ENCODE measurements at regions not wholly inside any gene's neighbourhood (a gene's known extent, or its start where the extent isn't known, plus 50 kb on each side); places are given as distances from the start of the nearest gene placed in this dataset.
"Not testable (repeated sequence)": the region's sequence is repeated elsewhere in the genome, so short reads cannot be mapped to it uniquely, and the experiment has no call there.

DNA sequence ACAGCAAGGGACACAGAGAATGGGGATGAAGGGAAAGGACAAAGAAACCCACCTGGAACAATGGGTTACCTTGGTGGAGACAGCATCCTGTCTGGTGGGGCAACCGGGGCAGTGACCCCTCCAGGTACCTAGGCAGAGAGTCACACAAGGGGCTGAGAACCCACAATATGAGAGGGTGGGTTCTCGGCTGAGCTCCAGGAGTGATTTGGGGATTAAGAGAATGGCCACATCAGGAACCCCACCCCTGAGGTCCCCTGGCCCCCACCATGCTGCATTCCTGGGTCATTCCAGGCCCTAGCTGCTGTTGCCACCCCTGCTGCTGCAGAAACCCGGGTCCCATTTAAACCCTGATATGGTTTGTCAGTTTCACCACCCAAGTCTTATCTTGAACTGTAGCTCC lies 172.3 kb downstream of the RTP5 start:
- H3K27me3 ChIP-seq (ENCODE audit: insufficient read depth, poor library complexity, severe bottlenecking) = no peaks in the 10 kb centered on the region
- H3K4me3 ChIP-seq (replicated peaks; ENCODE audit: insufficient read depth, low read length) = no peak overlapping the region
- no peak for DNase-seq (ENCODE audit: low read depth in 1 of 2, low spot score in 1 of 2)
- TF ChIP-seq, protein P1, sequence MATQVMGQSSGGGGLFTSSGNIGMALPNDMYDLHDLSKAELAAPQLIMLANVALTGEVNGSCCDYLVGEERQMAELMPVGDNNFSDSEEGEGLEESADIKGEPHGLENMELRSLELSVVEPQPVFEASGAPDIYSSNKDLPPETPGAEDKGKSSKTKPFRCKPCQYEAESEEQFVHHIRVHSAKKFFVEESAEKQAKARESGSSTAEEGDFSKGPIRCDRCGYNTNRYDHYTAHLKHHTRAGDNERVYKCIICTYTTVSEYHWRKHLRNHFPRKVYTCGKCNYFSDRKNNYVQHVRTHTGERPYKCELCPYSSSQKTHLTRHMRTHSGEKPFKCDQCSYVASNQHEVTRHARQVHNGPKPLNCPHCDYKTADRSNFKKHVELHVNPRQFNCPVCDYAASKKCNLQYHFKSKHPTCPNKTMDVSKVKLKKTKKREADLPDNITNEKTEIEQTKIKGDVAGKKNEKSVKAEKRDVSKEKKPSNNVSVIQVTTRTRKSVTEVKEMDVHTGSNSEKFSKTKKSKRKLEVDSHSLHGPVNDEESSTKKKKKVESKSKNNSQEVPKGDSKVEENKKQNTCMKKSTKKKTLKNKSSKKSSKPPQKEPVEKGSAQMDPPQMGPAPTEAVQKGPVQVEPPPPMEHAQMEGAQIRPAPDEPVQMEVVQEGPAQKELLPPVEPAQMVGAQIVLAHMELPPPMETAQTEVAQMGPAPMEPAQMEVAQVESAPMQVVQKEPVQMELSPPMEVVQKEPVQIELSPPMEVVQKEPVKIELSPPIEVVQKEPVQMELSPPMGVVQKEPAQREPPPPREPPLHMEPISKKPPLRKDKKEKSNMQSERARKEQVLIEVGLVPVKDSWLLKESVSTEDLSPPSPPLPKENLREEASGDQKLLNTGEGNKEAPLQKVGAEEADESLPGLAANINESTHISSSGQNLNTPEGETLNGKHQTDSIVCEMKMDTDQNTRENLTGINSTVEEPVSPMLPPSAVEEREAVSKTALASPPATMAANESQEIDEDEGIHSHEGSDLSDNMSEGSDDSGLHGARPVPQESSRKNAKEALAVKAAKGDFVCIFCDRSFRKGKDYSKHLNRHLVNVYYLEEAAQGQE (IDR thresholded peaks at IDR 0.05; ENCODE audit: insufficient replicate concordance, low read depth) = no peak
- TF ChIP-seq GABPA (IDR thresholded peaks at IDR 0.05; ENCODE audit: low read depth) = no peak
- TF ChIP-seq, protein P2, sequence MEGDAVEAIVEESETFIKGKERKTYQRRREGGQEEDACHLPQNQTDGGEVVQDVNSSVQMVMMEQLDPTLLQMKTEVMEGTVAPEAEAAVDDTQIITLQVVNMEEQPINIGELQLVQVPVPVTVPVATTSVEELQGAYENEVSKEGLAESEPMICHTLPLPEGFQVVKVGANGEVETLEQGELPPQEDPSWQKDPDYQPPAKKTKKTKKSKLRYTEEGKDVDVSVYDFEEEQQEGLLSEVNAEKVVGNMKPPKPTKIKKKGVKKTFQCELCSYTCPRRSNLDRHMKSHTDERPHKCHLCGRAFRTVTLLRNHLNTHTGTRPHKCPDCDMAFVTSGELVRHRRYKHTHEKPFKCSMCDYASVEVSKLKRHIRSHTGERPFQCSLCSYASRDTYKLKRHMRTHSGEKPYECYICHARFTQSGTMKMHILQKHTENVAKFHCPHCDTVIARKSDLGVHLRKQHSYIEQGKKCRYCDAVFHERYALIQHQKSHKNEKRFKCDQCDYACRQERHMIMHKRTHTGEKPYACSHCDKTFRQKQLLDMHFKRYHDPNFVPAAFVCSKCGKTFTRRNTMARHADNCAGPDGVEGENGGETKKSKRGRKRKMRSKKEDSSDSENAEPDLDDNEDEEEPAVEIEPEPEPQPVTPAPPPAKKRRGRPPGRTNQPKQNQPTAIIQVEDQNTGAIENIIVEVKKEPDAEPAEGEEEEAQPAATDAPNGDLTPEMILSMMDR (IDR thresholded peaks at IDR 0.05; ENCODE audit: insufficient read depth, low read length) = no peak
- TF ChIP-seq POLR2AphosphoS5 (IDR thresholded peaks at IDR 0.05; ENCODE audit: low read depth) = no peak
- no peak for TF ChIP-seq SPI1 (IDR thresholded peaks at IDR 0.05; ENCODE audit: borderline replicate concordance, low read depth)
- H3K27ac ChIP-seq (replicated peaks) = no peak overlapping the region

DNA sequence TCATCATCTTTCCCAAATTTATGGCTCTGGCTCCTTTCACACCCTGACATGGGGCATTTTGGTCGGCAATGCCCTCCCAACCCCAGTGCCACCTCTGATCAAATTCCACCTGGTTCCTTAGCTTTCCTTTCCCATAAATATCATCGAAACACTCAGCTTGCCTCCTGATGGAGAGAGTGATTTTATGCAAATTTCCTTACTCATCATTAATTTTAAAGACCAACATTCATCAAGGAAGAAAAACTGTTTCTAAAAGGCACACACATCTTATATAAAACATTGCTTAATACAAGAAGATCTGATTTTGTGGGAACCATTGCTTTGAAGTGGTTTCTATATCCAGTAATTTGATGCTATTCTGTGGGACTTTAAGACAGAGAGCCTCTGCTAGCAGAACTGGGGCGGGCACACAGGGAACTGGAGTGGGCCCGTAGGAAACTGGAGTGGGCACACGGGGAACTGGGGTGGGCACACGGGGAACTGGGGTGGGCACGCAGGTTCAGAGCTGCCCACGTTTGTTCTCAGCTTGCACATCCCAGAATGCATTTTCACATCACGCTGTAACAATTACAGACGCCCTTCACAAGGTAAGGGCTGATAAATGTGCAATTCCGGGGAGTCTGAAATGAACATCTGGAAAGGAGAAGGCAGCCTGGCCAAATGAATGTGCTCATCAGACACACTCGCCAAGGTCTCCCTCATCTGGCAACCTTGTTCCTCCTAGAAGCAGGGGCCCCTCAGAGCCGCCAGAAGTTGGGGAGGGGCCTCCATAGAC lies 174.2 kb downstream of the RTP5 start:
- Histone ChIP-seq H3K27ac (replicated peaks) (no peak overlapping the region), H3K4me3 (replicated peaks; ENCODE audit: insufficient read depth, low read length) (no peak overlapping the region), H3K27me3 (ENCODE audit: insufficient read depth, poor library complexity, severe bottlenecking) (no peaks in the 10 kb centered on the region)
- TF ChIP-seq, protein P2 (IDR thresholded peaks at IDR 0.05; ENCODE audit: insufficient read depth, low read length) = no peak
- TF ChIP-seq, protein P1 (IDR thresholded peaks at IDR 0.05; ENCODE audit: insufficient replicate concordance, low read depth) = no peak
- TF ChIP-seq SPI1 (IDR thresholded peaks at IDR 0.05; ENCODE audit: borderline replicate concordance, low read depth) (no peak), GABPA (IDR thresholded peaks at IDR 0.05; ENCODE audit: low read depth) (no peak), POLR2AphosphoS5 (IDR thresholded peaks at IDR 0.05; ENCODE audit: low read depth) (no peak)
- DNase-seq (ENCODE audit: low read depth in 1 of 2, low spot score in 1 of 2) = no peak

DNA sequence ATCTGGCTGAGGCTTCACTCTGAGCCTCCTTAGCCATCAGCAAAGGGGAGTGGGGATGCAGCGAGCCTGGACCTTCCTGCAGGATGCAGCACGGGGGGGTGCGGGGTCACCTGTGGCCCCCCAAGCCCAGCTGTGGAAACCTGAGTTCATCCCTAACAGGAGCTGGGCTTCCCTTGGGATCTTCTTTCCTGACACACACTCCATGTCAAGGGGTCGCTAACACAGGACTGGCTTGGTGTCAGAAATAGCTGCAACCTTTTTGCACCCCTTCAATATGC lies 174.7 kb downstream of the RTP5 start:
- TF ChIP-seq, protein P2 (IDR thresholded peaks at IDR 0.05; ENCODE audit: insufficient read depth, low read length) = no peak
- TF ChIP-seq GABPA (IDR thresholded peaks at IDR 0.05; ENCODE audit: low read depth) (no peak), POLR2AphosphoS5 (IDR thresholded peaks at IDR 0.05; ENCODE audit: low read depth) (no peak), SPI1 (IDR thresholded peaks at IDR 0.05; ENCODE audit: borderline replicate concordance, low read depth) (no peak)
- TF ChIP-seq, protein P1 (IDR thresholded peaks at IDR 0.05; ENCODE audit: insufficient replicate concordance, low read depth) = no peak
- DNase-seq (ENCODE audit: low read depth in 1 of 2, low spot score in 1 of 2) = no peak
- Histone ChIP-seq H3K4me3 (replicated peaks; ENCODE audit: insufficient read depth, low read length) (no peak overlapping the region), H3K27ac (replicated peaks) (no peak overlapping the region), H3K27me3 (ENCODE audit: insufficient read depth, poor library complexity, severe bottlenecking) (no peaks in the 10 kb centered on the region)

DNA sequence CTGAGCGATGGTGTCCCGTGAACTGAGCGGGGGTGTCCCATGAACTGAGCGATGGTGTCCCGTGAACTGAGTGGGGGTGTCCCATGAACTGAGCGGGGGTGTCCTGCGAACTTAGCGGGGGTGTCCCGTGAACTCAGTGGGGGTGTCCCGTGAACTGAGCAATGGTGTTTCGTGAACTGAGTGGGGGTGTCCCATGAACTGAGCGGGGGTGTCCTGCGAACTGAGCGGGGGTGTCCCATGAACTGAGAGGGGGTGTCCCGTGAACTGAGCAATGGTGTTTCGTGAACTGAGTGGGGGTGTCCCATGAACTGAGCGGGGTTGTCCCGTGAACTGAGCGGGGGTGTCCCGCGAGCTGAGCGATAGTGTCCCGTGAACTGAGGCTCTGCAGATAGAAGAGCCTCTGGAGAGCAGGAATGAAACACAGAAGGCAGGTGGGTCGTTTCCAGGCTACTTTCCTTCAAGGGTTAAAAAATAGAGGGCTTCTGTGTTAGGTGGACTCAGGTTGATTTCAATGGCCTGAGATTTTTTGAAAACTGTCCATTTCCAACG lies 176.1 kb downstream of the RTP5 start:
- not testable (repeated sequence) for H3K27ac ChIP-seq (replicated peaks); H3K27me3 ChIP-seq (ENCODE audit: insufficient read depth, poor library complexity, severe bottlenecking); DNase-seq (ENCODE audit: low read depth in 1 of 2, low spot score in 1 of 2); H3K4me3 ChIP-seq (replicated peaks; ENCODE audit: insufficient read depth, low read length)
